Stomach smooth muscle (tissue), 2 donors: ENCODE measurements at regions not wholly inside any gene's neighbourhood (a gene's known extent, or its start where the extent isn't known, plus 50 kb on each side); places are given as distances from the start of the nearest gene placed in this dataset.

Experiments used
- H3K27ac ChIP-seq: one replicate; pipeline ENCODE4 v1.7.0; 2013; ENCODE audit warnings: mild to moderate bottlenecking, low read length, inconsistent platforms
- H3K27me3 ChIP-seq, 2 donors: one replicate each; pipeline ENCODE4 v1.7.0; 2013; ENCODE audit warnings: low read length in 2 of 2; ENCODE audit not compliant: insufficient read depth in 2 of 2, control insufficient read depth in 1 of 2
- H3K36me3 ChIP-seq, 2 donors: one replicate each; pipeline ENCODE4 v1.7.0; 2013; ENCODE audit warnings: low read length in 2 of 2; ENCODE audit not compliant: control insufficient read depth in 2 of 2, insufficient read depth in 2 of 2
- H3K4me1 ChIP-seq: one replicate; pipeline ENCODE4 v1.7.0; 2013; ENCODE audit warnings: low read length; ENCODE audit not compliant: control insufficient read depth, insufficient read depth
- H3K4me3 ChIP-seq, 2 donors: one replicate each; pipeline ENCODE4 v1.7.0; 2013; ENCODE audit warnings: low read length in 2 of 2
- H3K9ac ChIP-seq, 2 donors: one replicate each; pipeline ENCODE4 v1.7.0; 2013; ENCODE audit warnings: low read length in 2 of 2, mild to moderate bottlenecking in 1 of 2
- H3K9me3 ChIP-seq, 2 donors: one replicate each; pipeline ENCODE4 v1.7.0; 2013; ENCODE audit warnings: low read length in 2 of 2; ENCODE audit not compliant: control insufficient read depth in 2 of 2
- donor health status: healthy.
- donor health status: Pancreatic carcinoma.

DNA sequence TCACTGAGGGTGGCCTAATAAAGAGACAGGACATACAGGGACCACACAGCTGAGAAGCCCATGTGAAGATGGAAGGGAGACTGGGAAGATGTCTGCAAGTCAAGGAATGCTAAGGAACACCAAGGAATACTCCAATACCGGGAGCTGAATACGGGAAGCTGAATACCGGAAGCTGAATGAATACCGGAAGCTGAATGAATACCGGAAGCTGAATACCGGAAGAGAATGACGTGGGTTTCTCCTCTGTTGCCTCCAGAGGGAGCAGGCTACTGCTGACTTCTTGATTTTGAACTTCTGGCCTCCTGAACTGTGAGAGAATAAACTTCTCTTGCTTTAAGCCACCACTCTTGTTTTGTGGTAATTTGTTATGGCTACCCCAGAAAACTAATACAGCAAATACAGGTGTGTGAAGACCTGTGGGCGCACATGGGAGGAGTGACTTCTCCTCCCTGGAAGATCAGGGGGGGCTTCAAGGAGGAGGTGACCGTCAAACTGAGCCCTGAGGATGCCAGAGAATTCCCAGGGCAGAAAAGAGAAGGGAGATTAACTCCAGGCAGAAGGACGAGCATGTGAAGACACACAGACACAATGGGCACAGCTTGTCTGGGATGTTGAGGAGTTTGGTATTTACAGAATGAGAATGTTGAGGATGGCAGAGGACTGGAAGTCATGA is 259.9 kb downstream of the IRF8 start:
- Histone ChIP-seq H3K9ac (no peak overlapping the region), H3K36me3 (no peaks in the 10 kb centered on the region), H3K4me1 (peaks cover 23% of the 10 kb centered on the region), H3K27ac (peak overlapping the region; percentile 37), H3K9me3 (no peaks in the 10 kb centered on the region), H3K4me3 (no peak overlapping the region), H3K27me3 (peaks cover 0 to 2% of the 10 kb centered on the region in 2 donors)

DNA sequence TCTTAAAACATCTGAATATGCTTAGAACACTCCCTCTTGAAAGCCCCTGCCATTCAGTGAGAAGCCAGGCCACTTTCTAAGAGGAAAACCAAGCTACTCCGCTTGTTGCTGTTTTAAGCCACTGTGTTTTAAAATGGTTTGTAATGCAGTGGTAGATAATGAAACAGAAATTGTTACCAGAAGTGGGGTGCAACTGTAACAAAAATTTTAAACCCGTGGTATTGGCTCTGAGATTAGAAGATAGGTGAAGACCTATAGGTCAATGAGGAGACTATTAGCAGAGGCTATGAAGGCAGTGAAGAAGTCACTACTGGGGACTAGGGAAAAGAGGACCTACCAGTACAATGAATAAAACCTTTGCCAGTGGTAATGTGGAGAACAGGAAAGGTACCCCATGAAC is 266.5 kb downstream of the IRF8 start:
- Histone ChIP-seq H3K27me3 (peaks cover 0 to 2% of the 10 kb centered on the region in 2 donors), H3K4me3 (no peak overlapping the region), H3K27ac (no peak overlapping the region), H3K36me3 (no peaks in the 10 kb centered on the region), H3K4me1 (no peaks in the 10 kb centered on the region), H3K9ac (no peak overlapping the region), H3K9me3 (peaks cover 8 to 16% of the 10 kb centered on the region in 2 donors)

- Histone ChIP-seq H3K27me3 (no peaks in the 10 kb centered on the region), H3K4me1 (peaks cover 2% of the 10 kb centered on the region), H3K4me3 (no peak overlapping the region), H3K27ac (no peak overlapping the region), H3K9ac (no peak overlapping the region), H3K9me3 (peaks cover 8 to 16% of the 10 kb centered on the region in 2 donors), H3K36me3 (no peaks in the 10 kb centered on the region)
These were observed 267.5 kb downstream of the IRF8 start for GRCh38 chr16:86166414-86166813.

DNA sequence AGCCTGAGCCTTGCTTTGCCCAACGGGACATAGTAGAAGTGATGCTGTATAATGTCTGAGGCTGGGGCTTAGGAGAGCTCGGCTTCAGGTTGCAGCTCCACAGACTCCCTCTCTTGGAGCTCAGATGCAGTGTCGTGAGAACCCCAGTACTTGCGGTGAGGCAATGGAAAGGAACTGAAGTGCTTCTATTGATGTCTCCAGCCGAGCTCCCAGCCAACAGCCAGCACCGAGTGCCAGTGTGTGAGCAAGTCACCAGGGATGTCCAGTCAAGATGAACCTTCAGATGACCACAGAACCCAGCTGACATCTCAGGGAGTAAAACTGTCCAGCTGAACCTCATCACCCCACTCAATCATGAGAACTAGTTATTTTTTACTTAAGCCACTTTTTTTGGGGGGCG is 268.1 kb downstream of the IRF8 start:
- Histone ChIP-seq H3K4me3 (no peak overlapping the region), H3K4me1 (peaks cover 2% of the 10 kb centered on the region), H3K27ac (no peak overlapping the region), H3K9ac (no peak overlapping the region), H3K36me3 (no peaks in the 10 kb centered on the region), H3K9me3 (peaks cover 8 to 16% of the 10 kb centered on the region in 2 donors), H3K27me3 (no peaks in the 10 kb centered on the region)

DNA sequence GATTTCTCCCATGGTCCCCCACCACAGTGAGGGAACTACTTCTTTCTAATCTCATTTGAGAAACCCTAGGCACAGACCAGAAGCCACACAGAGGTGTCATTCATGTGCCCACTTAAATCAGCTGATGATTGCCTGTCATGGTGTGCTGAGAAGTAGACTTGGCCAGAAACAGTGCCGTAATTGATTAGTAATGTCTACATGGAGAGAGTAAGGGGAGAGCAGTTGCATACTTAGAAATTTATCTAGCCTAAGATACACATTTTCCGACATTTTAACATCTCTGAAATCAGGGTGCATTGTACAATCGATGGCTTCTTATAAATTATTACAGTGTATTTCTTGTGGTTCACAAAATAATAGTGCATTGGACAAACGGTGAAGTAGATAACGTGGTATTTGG is 271.8 kb downstream of the IRF8 start:
- Histone ChIP-seq H3K27me3 (no peaks in the 10 kb centered on the region), H3K4me3 (no peak overlapping the region), H3K36me3 (no peaks in the 10 kb centered on the region), H3K9me3 (peaks cover under 1 to 7% of the 10 kb centered on the region in 2 donors), H3K9ac (no peak overlapping the region), H3K4me1 (peaks cover 2% of the 10 kb centered on the region), H3K27ac (no peak overlapping the region)

DNA sequence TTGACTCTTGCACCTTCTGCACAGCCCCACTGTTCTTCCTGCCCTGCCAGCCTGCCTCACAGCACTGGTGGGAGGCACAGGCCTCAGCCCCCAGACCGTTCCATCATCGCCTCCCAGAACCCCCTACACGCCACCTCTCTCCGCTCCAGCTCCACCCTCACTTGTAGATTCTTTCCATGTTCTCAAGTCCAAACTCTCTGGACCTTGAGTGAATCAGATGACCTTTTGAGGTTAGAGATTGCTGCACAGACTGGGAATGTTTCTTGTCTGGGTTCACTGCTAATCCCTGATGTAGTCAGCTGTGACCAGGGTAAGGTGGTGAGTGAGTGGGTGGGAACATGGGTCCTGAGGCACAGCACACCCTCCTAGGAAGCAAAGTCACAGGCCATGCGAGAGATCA is 272.4 kb downstream of the IRF8 start:
- Histone ChIP-seq H3K4me1 (peaks cover 2% of the 10 kb centered on the region), H3K27me3 (no peaks in the 10 kb centered on the region), H3K36me3 (no peaks in the 10 kb centered on the region), H3K9me3 (peaks cover 0 to 6% of the 10 kb centered on the region in 2 donors), H3K4me3 (no peak overlapping the region), H3K9ac (no peak overlapping the region), H3K27ac (no peak overlapping the region)

GRCh38 chr16:86175816-86176215 is 276.9 kb downstream of the IRF8 start:
- H3K9ac ChIP-seq = no peak overlapping the region
- no peak overlapping the region for H3K27ac ChIP-seq
- no peaks in the 10 kb centered on the region for H3K27me3 ChIP-seq
- no peaks in the 10 kb centered on the region for H3K9me3 ChIP-seq
- peaks cover 2% of the 10 kb centered on the region for H3K4me1 ChIP-seq
- no peak overlapping the region for H3K4me3 ChIP-seq
- no peaks in the 10 kb centered on the region for H3K36me3 ChIP-seq

DNA sequence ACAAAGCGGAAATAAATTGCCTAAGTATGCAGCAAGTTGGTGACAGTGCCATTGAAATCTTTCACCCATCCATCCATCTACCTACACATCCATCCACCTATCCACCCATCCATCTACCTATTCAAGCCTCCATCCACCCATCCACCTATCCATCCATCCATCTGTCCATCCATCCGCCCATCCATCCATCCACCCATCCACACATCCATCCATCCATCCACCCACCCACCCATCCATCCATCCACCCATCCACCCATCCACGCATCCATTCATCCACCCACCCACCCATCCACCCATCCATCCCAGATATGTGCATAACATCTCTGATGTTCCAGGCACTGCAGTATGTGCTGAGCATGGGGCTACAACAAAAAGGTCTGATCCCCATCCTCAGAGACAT is 277.5 kb downstream of the IRF8 start:
- H3K4me1 ChIP-seq = no peaks in the 10 kb centered on the region
- no peak overlapping the region for H3K4me3 ChIP-seq
- no peak overlapping the region for H3K9ac ChIP-seq
- no peaks in the 10 kb centered on the region for H3K27me3 ChIP-seq
- H3K27ac ChIP-seq = no peak overlapping the region
- H3K36me3 ChIP-seq = no peaks in the 10 kb centered on the region
- H3K9me3 ChIP-seq = no peaks in the 10 kb centered on the region

GRCh38 chr16:86180244-86180643 is 281.3 kb downstream of the IRF8 start:
- no peak overlapping the region for H3K27ac ChIP-seq
- H3K9ac ChIP-seq = no peak overlapping the region
- no peaks in the 10 kb centered on the region for H3K27me3 ChIP-seq
- H3K36me3 ChIP-seq = no peaks in the 10 kb centered on the region
- no peaks in the 10 kb centered on the region for H3K9me3 ChIP-seq
- no peak overlapping the region for H3K4me3 ChIP-seq
- H3K4me1 ChIP-seq = no peaks in the 10 kb centered on the region

DNA sequence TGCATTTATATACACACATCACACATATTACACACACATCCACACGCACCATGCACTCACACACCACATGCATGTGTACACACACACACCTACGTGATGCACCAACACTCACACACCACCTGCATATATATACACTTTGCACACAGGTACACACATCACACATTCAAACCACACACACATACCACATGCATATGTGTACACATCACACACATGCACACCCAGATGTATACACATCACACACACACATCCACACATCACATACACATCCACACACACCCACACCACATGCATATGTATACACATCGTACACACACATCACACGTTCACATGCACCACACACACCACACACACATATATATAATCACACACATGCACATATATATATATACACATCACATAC is 281.8 kb downstream of the IRF8 start:
- no peak overlapping the region for H3K9ac ChIP-seq
- H3K27me3 ChIP-seq = no peaks in the 10 kb centered on the region
- H3K27ac ChIP-seq = no peak overlapping the region
- no peaks in the 10 kb centered on the region for H3K9me3 ChIP-seq
- no peak overlapping the region for H3K4me3 ChIP-seq
- no peaks in the 10 kb centered on the region for H3K36me3 ChIP-seq
- no peaks in the 10 kb centered on the region for H3K4me1 ChIP-seq

DNA sequence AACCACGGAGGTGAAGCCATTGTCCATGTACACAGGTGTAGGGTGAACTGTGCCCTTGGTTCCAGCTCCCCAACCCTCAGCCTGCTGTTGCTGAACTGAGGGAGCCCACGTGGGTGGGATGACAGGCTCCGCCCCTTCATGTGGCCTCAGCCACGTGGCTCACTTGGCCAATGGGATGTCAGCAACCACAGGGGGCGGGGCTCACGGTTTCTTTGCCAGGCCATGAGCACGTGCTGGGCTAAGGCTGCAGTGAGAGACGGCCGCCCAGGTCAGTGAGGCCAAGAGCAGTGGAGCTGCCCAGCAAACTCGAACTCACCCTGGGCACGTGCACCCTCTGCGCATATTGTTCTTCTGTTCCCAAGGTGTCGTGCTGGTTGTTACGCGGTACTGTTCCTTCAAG is 282.6 kb downstream of the IRF8 start:
- Histone ChIP-seq H3K27me3 (no peaks in the 10 kb centered on the region), H3K9ac (no peak overlapping the region), H3K9me3 (no peaks in the 10 kb centered on the region), H3K27ac (no peak overlapping the region), H3K4me1 (no peaks in the 10 kb centered on the region), H3K4me3 (no peak overlapping the region), H3K36me3 (no peaks in the 10 kb centered on the region)
